ENCODE measurements at regions not wholly inside any gene's neighbourhood (a gene's known extent, or its start where the extent isn't known, plus 50 kb on each side); places are given as distances from the start of the nearest gene placed in this dataset.

DNA sequence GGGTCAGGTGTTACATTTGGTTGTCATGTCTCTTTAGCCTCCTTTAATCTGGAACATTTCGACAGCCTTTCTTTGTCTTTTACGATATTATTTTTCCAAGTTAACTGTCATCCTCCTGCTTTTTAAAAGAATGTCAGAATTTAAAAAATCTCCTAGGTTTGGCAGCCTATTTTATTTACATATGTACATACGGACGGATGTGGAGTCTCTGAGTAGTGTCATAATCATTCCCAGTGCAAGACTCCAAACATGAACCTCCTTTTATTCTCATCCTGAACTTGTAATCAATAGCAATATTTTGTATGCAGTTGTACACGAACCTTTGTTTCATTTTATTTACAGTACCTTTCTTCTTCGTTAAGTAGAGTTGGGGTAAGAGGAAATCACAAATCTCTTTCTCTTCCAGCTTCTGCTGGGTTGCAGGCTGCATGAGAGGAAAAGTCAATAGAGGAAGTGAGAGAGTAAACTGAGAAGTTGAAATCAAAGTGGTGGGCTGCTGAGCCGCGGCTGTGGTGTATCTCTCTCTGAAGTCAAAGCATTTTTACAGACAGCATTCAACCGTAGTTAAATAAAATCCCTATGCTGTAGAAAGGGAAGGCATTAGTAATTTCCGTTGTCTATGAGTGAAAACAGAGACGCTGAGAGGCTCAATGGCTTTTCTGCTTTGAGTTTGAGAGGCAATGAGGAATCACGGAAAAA is 53.9 kb upstream of the RPS6KA3 start:
- Histone ChIP-seq H3K27me3 (ENCODE audit: insufficient read depth, low read length) (no peaks in the 10 kb centered on the region), H3K27ac (ENCODE audit: low read depth, low read length) (no peak overlapping the region), H3K9ac (ENCODE audit: low read length) (no peak overlapping the region), H4K20me1 (ENCODE audit: insufficient read depth) (no peaks in the 10 kb centered on the region), H3K36me3 (ENCODE audit: control insufficient read depth in 1 of 2, insufficient read depth in 2 of 2, low read length in 2 of 2) (no peaks in the 10 kb centered on the region), H2AFZ (ENCODE audit: low read depth, low read length, poor library complexity, severe bottlenecking) (no peak overlapping the region), H3K79me2 (ENCODE audit: insufficient read depth, low read length) (no peaks in the 10 kb centered on the region), H3K9me2 (ENCODE audit: insufficient read depth) (no peaks in the 10 kb centered on the region), H3K4me3 (replicated peaks in 1 of 2; ENCODE audit: low read depth in 1 of 2, low read length in 2 of 2) (no peak overlapping the region), H3K9me3 (ENCODE audit: control insufficient read depth in 1 of 2, insufficient read depth in 1 of 2, low read depth in 1 of 2, low read length in 2 of 2) (no peaks in the 10 kb centered on the region), H3K4me2 (ENCODE audit: low read length) (no peak overlapping the region), H3K4me1 (ENCODE audit: control insufficient read depth in 1 of 2, insufficient read depth in 2 of 2, low read length in 2 of 2) (no peaks in the 10 kb centered on the region)
- RAD21 ChIA-PET (ENCODE audit: low non-redundant PET in 1 of 2, low total read pairs in 2 of 2, uncharacterized antibody in 2 of 2, unreplicated experiment in 2 of 2), result no interaction called here
- DNase-seq (ENCODE audit: low read depth, low spot score), result no peak
- ATAC-seq, result no peak
- POLR2A ChIA-PET, result no interaction called here
- intact Hi-C loops (cut with micrococcal nuclease), result no loop called here
- TF ChIP-seq, protein P1, sequence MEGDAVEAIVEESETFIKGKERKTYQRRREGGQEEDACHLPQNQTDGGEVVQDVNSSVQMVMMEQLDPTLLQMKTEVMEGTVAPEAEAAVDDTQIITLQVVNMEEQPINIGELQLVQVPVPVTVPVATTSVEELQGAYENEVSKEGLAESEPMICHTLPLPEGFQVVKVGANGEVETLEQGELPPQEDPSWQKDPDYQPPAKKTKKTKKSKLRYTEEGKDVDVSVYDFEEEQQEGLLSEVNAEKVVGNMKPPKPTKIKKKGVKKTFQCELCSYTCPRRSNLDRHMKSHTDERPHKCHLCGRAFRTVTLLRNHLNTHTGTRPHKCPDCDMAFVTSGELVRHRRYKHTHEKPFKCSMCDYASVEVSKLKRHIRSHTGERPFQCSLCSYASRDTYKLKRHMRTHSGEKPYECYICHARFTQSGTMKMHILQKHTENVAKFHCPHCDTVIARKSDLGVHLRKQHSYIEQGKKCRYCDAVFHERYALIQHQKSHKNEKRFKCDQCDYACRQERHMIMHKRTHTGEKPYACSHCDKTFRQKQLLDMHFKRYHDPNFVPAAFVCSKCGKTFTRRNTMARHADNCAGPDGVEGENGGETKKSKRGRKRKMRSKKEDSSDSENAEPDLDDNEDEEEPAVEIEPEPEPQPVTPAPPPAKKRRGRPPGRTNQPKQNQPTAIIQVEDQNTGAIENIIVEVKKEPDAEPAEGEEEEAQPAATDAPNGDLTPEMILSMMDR (IDR thresholded peaks at IDR 0.05 in 2 of 3, conservative IDR thresholded peaks at IDR 0.05 in 1 of 3; ENCODE audit: borderline replicate concordance in 1 of 3, insufficient read depth in 1 of 3, low read depth in 2 of 3, low read length in 2 of 3), result no peak
- TF ChIP-seq, protein P2, sequence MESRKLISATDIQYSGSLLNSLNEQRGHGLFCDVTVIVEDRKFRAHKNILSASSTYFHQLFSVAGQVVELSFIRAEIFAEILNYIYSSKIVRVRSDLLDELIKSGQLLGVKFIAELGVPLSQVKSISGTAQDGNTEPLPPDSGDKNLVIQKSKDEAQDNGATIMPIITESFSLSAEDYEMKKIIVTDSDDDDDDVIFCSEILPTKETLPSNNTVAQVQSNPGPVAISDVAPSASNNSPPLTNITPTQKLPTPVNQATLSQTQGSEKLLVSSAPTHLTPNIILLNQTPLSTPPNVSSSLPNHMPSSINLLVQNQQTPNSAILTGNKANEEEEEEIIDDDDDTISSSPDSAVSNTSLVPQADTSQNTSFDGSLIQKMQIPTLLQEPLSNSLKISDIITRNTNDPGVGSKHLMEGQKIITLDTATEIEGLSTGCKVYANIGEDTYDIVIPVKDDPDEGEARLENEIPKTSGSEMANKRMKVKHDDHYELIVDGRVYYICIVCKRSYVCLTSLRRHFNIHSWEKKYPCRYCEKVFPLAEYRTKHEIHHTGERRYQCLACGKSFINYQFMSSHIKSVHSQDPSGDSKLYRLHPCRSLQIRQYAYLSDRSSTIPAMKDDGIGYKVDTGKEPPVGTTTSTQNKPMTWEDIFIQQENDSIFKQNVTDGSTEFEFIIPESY (IDR thresholded peaks at IDR 0.05; ENCODE audit: extremely low read depth, insufficient replicate concordance, low read length), result no peak
- no TSS peak for BruUV-seq (replicated peaks)
- CTCF ChIA-PET, result no interaction called here

DNA sequence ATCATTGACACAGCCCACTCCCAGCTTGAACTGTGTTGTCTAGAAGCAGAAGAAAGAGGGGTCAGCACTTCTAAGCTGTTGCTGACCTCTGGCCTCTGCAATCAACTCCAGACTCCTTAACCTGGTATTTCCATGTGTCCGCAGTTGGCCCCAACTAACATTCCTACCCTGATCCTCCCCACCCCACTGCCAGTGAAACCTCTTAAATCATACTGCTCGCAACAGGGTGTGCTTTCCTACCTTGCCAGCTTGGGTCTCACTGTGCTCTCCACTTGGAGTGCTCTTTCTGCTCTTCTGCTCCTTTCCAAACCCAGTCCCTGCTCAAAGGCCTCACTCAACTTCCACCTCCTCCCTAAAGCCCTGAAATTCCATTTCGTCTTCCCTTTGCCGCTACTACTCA is 52.3 kb upstream of the RPS6KA3 start:
- Histone ChIP-seq H3K9me3 (ENCODE audit: control insufficient read depth in 1 of 2, insufficient read depth in 1 of 2, low read depth in 1 of 2, low read length in 2 of 2) (no peaks in the 10 kb centered on the region), H3K4me1 (ENCODE audit: control insufficient read depth in 1 of 2, insufficient read depth in 2 of 2, low read length in 2 of 2) (no peaks in the 10 kb centered on the region), H3K4me2 (ENCODE audit: low read length) (no peak overlapping the region), H3K4me3 (replicated peaks in 1 of 2; ENCODE audit: low read depth in 1 of 2, low read length in 2 of 2) (no peak overlapping the region), H3K79me2 (ENCODE audit: insufficient read depth, low read length) (no peaks in the 10 kb centered on the region), H3K27ac (ENCODE audit: low read depth, low read length) (no peak overlapping the region), H3K36me3 (ENCODE audit: control insufficient read depth in 1 of 2, insufficient read depth in 2 of 2, low read length in 2 of 2) (no peaks in the 10 kb centered on the region), H2AFZ (ENCODE audit: low read depth, low read length, poor library complexity, severe bottlenecking) (no peak overlapping the region), H3K9me2 (ENCODE audit: insufficient read depth) (no peaks in the 10 kb centered on the region), H4K20me1 (ENCODE audit: insufficient read depth) (no peaks in the 10 kb centered on the region), H3K27me3 (ENCODE audit: insufficient read depth, low read length) (no peaks in the 10 kb centered on the region), H3K9ac (ENCODE audit: low read length) (no peak overlapping the region)
- CTCF ChIA-PET, result no interaction called here
- RAD21 ChIA-PET (ENCODE audit: low non-redundant PET in 1 of 2, low total read pairs in 2 of 2, uncharacterized antibody in 2 of 2, unreplicated experiment in 2 of 2), result no interaction called here
- ATAC-seq, result no peak
- intact Hi-C loops (cut with micrococcal nuclease), result no loop called here
- no TSS peak for BruUV-seq (replicated peaks)
- POLR2A ChIA-PET, result no interaction called here
- DNase-seq (ENCODE audit: low read depth, low spot score), result no peak
- TF ChIP-seq, protein P3, sequence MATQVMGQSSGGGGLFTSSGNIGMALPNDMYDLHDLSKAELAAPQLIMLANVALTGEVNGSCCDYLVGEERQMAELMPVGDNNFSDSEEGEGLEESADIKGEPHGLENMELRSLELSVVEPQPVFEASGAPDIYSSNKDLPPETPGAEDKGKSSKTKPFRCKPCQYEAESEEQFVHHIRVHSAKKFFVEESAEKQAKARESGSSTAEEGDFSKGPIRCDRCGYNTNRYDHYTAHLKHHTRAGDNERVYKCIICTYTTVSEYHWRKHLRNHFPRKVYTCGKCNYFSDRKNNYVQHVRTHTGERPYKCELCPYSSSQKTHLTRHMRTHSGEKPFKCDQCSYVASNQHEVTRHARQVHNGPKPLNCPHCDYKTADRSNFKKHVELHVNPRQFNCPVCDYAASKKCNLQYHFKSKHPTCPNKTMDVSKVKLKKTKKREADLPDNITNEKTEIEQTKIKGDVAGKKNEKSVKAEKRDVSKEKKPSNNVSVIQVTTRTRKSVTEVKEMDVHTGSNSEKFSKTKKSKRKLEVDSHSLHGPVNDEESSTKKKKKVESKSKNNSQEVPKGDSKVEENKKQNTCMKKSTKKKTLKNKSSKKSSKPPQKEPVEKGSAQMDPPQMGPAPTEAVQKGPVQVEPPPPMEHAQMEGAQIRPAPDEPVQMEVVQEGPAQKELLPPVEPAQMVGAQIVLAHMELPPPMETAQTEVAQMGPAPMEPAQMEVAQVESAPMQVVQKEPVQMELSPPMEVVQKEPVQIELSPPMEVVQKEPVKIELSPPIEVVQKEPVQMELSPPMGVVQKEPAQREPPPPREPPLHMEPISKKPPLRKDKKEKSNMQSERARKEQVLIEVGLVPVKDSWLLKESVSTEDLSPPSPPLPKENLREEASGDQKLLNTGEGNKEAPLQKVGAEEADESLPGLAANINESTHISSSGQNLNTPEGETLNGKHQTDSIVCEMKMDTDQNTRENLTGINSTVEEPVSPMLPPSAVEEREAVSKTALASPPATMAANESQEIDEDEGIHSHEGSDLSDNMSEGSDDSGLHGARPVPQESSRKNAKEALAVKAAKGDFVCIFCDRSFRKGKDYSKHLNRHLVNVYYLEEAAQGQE (IDR thresholded peaks at IDR 0.05; ENCODE audit: low read depth), result no peak
- TF ChIP-seq ZNF274 (IDR thresholded peaks at IDR 0.05; ENCODE audit: low read depth, low read length) (no peak), CBX3 (IDR thresholded peaks at IDR 0.05; ENCODE audit: low read depth) (no peak), SRF (IDR thresholded peaks at IDR 0.05; ENCODE audit: low read depth) (no peak), ELF1 (IDR thresholded peaks at IDR 0.05; ENCODE audit: borderline replicate concordance, low read depth) (no peak), SP1 (IDR thresholded peaks at IDR 0.05; ENCODE audit: low read depth) (no peak), YY1 (IDR thresholded peaks at IDR 0.05; ENCODE audit: extremely low read depth, insufficient replicate concordance, low read depth, low read length) (no peak)
- TF ChIP-seq, protein P4, sequence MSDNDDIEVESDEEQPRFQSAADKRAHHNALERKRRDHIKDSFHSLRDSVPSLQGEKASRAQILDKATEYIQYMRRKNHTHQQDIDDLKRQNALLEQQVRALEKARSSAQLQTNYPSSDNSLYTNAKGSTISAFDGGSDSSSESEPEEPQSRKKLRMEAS (IDR thresholded peaks at IDR 0.05), result no peak
